HCT116 (cell line): ENCODE measurements at regions not wholly inside any gene's neighbourhood (a gene's known extent, or its start where the extent isn't known, plus 50 kb on each side); places are given as distances from the start of the nearest gene placed in this dataset.
"Not testable (repeated sequence)": the region's sequence is repeated elsewhere in the genome, so short reads cannot be mapped to it uniquely, and the experiment has no call there.

Experiments used
- CBX3 ChIP-seq: IDR thresholded peaks from 2 replicates; pipeline ENCODE4 v1.6.1; 2012; ENCODE audit warnings: low read depth
- SP1 ChIP-seq: IDR thresholded peaks from 2 replicates; pipeline ENCODE4 v1.6.1; 2012; ENCODE audit warnings: low read depth
- TF ChIP-seq, protein P1 (sequence below), 3 experiments: fragments of 200-600 bp in 1 of 3; sonication (generic) in 1 of 3; IDR thresholded peaks in 2 of 3; conservative IDR thresholded peaks in 1 of 3; 2 replicates each; pipeline ENCODE4 v1.5.1; 2012 to 2017; ENCODE audit warnings: low read depth in 2 of 3, low read length in 2 of 3, antibody characterized with exemption in 1 of 3, borderline replicate concordance in 1 of 3, control low read depth in 1 of 3, mild to moderate bottlenecking in 1 of 3, mixed read lengths in 1 of 3, mixed run types in 1 of 3, moderate library complexity in 1 of 3; ENCODE audit not compliant: insufficient read depth in 1 of 3
- TF ChIP-seq, protein P2 (sequence below): IDR thresholded peaks from 2 replicates; pipeline ENCODE4 v1.6.1; 2012

DNA sequence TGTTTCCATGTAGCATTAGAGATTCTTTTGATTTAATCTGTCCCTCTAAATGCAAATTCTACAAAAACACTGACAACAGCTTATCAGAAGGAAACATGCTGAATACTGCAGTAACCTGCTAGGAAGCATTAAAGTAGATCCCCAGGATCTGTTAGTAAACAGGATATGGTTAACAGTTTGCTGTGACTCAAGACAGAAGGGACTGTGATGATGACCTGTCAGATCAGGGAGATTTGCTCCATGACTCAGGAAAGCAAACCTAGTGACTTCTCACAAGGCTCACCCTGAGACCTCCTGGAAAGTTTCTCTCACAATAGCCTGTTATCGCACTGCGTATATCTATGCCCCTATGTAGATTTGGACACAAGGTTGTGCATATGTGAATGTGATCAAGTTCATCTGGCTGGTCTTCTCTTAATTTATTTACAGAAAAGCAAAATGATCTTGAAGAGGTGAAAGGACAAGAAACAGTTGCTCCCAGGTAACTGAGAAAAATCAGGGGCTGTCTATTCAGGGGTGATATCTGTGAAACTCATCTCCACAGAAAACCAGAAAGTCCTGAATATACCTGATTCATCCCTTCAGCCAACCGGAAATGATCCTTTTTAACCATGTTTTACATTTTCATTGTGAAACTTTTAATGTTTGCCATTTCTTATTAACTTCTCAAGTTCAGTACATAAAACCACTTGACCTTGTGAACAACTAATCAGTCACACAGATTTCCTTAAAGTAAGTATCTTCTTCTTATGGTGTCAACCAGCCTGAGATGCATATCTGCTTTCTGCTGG lies 333.1 kb upstream of the COX7C start:
- not testable (repeated sequence) for TF ChIP-seq SP1, CBX3
- TF ChIP-seq, protein P1, sequence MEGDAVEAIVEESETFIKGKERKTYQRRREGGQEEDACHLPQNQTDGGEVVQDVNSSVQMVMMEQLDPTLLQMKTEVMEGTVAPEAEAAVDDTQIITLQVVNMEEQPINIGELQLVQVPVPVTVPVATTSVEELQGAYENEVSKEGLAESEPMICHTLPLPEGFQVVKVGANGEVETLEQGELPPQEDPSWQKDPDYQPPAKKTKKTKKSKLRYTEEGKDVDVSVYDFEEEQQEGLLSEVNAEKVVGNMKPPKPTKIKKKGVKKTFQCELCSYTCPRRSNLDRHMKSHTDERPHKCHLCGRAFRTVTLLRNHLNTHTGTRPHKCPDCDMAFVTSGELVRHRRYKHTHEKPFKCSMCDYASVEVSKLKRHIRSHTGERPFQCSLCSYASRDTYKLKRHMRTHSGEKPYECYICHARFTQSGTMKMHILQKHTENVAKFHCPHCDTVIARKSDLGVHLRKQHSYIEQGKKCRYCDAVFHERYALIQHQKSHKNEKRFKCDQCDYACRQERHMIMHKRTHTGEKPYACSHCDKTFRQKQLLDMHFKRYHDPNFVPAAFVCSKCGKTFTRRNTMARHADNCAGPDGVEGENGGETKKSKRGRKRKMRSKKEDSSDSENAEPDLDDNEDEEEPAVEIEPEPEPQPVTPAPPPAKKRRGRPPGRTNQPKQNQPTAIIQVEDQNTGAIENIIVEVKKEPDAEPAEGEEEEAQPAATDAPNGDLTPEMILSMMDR (IDR thresholded peaks at IDR 0.05 in 2 of 3, conservative IDR thresholded peaks at IDR 0.05 in 1 of 3; ENCODE audit: borderline replicate concordance in 1 of 3, insufficient read depth in 1 of 3, low read depth in 2 of 3, low read length in 2 of 3): not testable (repeated sequence)
- TF ChIP-seq, protein P2, sequence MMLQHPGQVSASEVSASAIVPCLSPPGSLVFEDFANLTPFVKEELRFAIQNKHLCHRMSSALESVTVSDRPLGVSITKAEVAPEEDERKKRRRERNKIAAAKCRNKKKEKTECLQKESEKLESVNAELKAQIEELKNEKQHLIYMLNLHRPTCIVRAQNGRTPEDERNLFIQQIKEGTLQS: not testable (repeated sequence)
